Spleen (tissue), 11 donors: ENCODE measurements at regions not wholly inside any gene's neighbourhood (a gene's known extent, or its start where the extent isn't known, plus 50 kb on each side); places are given as distances from the start of the nearest gene placed in this dataset.

Experiments used
- DNase-seq: peaks from one replicate; pipeline ENCODE4 v3.0.0-alpha.2; 2020
- H3K27ac ChIP-seq, 8 donors: fragments of 200-600 bp; sonication (generic) in 7 of 8; 1 replicate in 4 of 8; 2 replicates in 4 of 8; pipeline versions ENCODE4 v1.5.0 to v1.8.0; 2016 to 2021; ENCODE audit warnings: inconsistent platforms in 4 of 8, mild to moderate bottlenecking in 4 of 8, moderate library complexity in 1 of 8
- H3K27me3 ChIP-seq, 7 donors: fragments of 200-600 bp; sonication (generic) in 6 of 7; replicated peaks in 1 of 7; 1 replicate in 4 of 7; 2 replicates in 3 of 7; pipeline versions ENCODE4 v1.5.0 to v1.8.0; 2016 to 2021; ENCODE audit warnings: inconsistent platforms in 3 of 7, mild to moderate bottlenecking in 1 of 7
- H3K36me3 ChIP-seq, 6 donors: fragments of 200-600 bp; sonication (generic) in 5 of 6; 1 replicate in 4 of 6; 2 replicates in 2 of 6; pipeline versions ENCODE4 v1.5.0 to v1.8.0; 2016 to 2021; ENCODE audit warnings: inconsistent platforms in 2 of 6
- H3K4me1 ChIP-seq, 6 donors: fragments of 200-600 bp; sonication (generic) in 5 of 6; 1 replicate in 3 of 6; 2 replicates in 3 of 6; pipeline versions ENCODE4 v1.5.0 to v1.8.0; 2016 to 2021; ENCODE audit warnings: inconsistent platforms in 3 of 6
- H3K4me3 ChIP-seq, 8 donors: fragments of 200-600 bp; sonication (generic) in 7 of 8; 1 replicate in 4 of 8; 2 replicates in 4 of 8; pipeline versions ENCODE4 v1.5.0 to v1.8.0; 2016 to 2021; ENCODE audit warnings: inconsistent platforms in 4 of 8, mild to moderate bottlenecking in 4 of 8, moderate library complexity in 2 of 8
- H3K9me3 ChIP-seq, 8 donors: fragments of 200-600 bp; sonication (generic) in 7 of 8; 1 replicate in 4 of 8; 2 replicates in 4 of 8; pipeline versions ENCODE4 v1.5.0 to v1.8.0; 2016 to 2021; ENCODE audit warnings: inconsistent platforms in 4 of 8
- CTCF ChIP-seq, 11 experiments: fragments of 200-600 bp in 7 of 11; fragments of 450-650 bp in 4 of 11; sonication (generic) in 4 of 11; IDR thresholded peaks in 8 of 11; conservative IDR thresholded peaks in 3 of 11; 1 replicate in 7 of 11; 2 replicates in 4 of 11; pipeline versions ENCODE4 v1.4.0 to v1.8.0; 2016 to 2021; ENCODE audit warnings: antibody characterized with exemption in 11 of 11, inconsistent platforms in 4 of 11, mild to moderate bottlenecking in 1 of 11
- POLR2A ChIP-seq, 3 donors: fragments of 450-650 bp; IDR thresholded peaks; one replicate each; pipeline ENCODE4 v1.5.1; 2017; ENCODE audit warnings: antibody characterized with exemption in 3 of 3, mild to moderate bottlenecking in 1 of 3
- POLR2AphosphoS5 ChIP-seq, 3 donors: sonication (generic); formaldehyde crosslinking; IDR thresholded peaks; one replicate each; pipeline ENCODE4 v1.5.1; 2017; ENCODE audit warnings: antibody characterized with exemption in 3 of 3
- WGBS, 5 donors: extraction: QIAGEN DNeasy Blood & Tissue Kit in 3 of 5; methylation state at CpG; one replicate each; pipeline versions ENCODE4 v1.1.5 to v1.1.7; 2013 to 2018; 5-methylcytosine and 5-hydroxymethylcytosine counted together
- intact Hi-C: fragments of 100-400 bp; cut with DNase I; formaldehyde crosslinking; loops from one replicate; pipeline ENCODE4 v1.15.0; 2023; ENCODE audit warnings: low total_unique reads
- donor health status: healthy with polysubstance abuse.
- donor health status: DM: no; HTN: no; CAD: no; lungs with moderate emphysema.
- donor health status: DM: no; HTN: no; CAD: no.
- donor health status: Bipolar disorder and iron deficiency.
- donor health status: healthy.
- donor health status: DM: no; HTN: no; CAD: no.
- donor health status: DM: yes; HTN: yes; CAD: no.

GRCh38 chr4:31078661-31079060, 358.5 kb downstream of the PCDH7 start:
- DNase-seq: no peak
- WGBS, 5 donors: 70 to 90% (median 85%) methylated on average over 1 of the region's 1 CpG
- no peak overlapping the region for H3K27ac ChIP-seq
- intact Hi-C loops: no loop called here
- H3K36me3 ChIP-seq: no peaks in the 10 kb centered on the region
- TF ChIP-seq POLR2AphosphoS5 (IDR thresholded peaks at IDR 0.05) (no peak), CTCF (IDR thresholded peaks at IDR 0.05 in 8 of 11, conservative IDR thresholded peaks at IDR 0.05 in 3 of 11) (no peak), POLR2A (IDR thresholded peaks at IDR 0.05) (no peak)
- no peaks in the 10 kb centered on the region for H3K27me3 ChIP-seq
- H3K9me3 ChIP-seq: peaks cover 0 to 10% (median 0%) of the 10 kb centered on the region in 8 donors
- no peaks in the 10 kb centered on the region for H3K4me1 ChIP-seq
- no peak overlapping the region for H3K4me3 ChIP-seq

GRCh38 chr4:31080887-31081286, 360.7 kb downstream of the PCDH7 start:
- intact Hi-C loops: no loop called here
- H3K4me1 ChIP-seq: peaks cover 0 to 3% (median 0%) of the 10 kb centered on the region in 6 donors
- H3K9me3 ChIP-seq: peaks cover 0 to 10% (median 0%) of the 10 kb centered on the region in 8 donors
- no peak for DNase-seq
- no peak overlapping the region for H3K27ac ChIP-seq
- TF ChIP-seq POLR2A (IDR thresholded peaks at IDR 0.05): no peak
- TF ChIP-seq POLR2AphosphoS5 (IDR thresholded peaks at IDR 0.05): no peak
- no peak for TF ChIP-seq CTCF (IDR thresholded peaks at IDR 0.05 in 8 of 11, conservative IDR thresholded peaks at IDR 0.05 in 3 of 11)
- WGBS, 5 donors: 82 to 90% (median 83%) methylated on average over 3 of the region's 3 CpGs
- no peaks in the 10 kb centered on the region for H3K36me3 ChIP-seq
- no peak overlapping the region for H3K4me3 ChIP-seq
- H3K27me3 ChIP-seq: no peaks in the 10 kb centered on the region

GRCh38 chr4:31081366-31081765, 361.2 kb downstream of the PCDH7 start:
- TF ChIP-seq POLR2A (IDR thresholded peaks at IDR 0.05) (no peak), POLR2AphosphoS5 (IDR thresholded peaks at IDR 0.05) (no peak), CTCF (IDR thresholded peaks at IDR 0.05 in 8 of 11, conservative IDR thresholded peaks at IDR 0.05 in 3 of 11) (no peak)
- Histone ChIP-seq H3K4me3 (no peak overlapping the region), H3K27ac (no peak overlapping the region), H3K36me3 (no peaks in the 10 kb centered on the region), H3K4me1 (peaks cover 0 to 7% (median 0%) of the 10 kb centered on the region in 6 donors), H3K9me3 (peaks cover 0 to 10% (median 0%) of the 10 kb centered on the region in 8 donors), H3K27me3 (no peaks in the 10 kb centered on the region)
- no peak for DNase-seq
- intact Hi-C loops: no loop called here

GRCh38 chr4:31083456-31083855, 363.3 kb downstream of the PCDH7 start:
- Histone ChIP-seq H3K4me1 (peaks cover 0 to 7% (median 0%) of the 10 kb centered on the region in 6 donors), H3K27ac (no peak overlapping the region), H3K27me3 (no peaks in the 10 kb centered on the region), H3K9me3 (peaks cover 0 to 10% (median 0%) of the 10 kb centered on the region in 8 donors), H3K36me3 (no peaks in the 10 kb centered on the region), H3K4me3 (no peak overlapping the region)
- DNase-seq: no peak
- TF ChIP-seq CTCF (IDR thresholded peaks at IDR 0.05 in 8 of 11, conservative IDR thresholded peaks at IDR 0.05 in 3 of 11) (no peak), POLR2AphosphoS5 (IDR thresholded peaks at IDR 0.05) (no peak), POLR2A (IDR thresholded peaks at IDR 0.05) (no peak)
- 60 to 78% (median 73%) methylated on average over 3 of the region's 3 CpGs for WGBS, 5 donors
- intact Hi-C loops: no loop called here
